Upper lobe of left lung (tissue), 6 donors: ENCODE measurements at regions not wholly inside any gene's neighbourhood (a gene's known extent, or its start where the extent isn't known, plus 50 kb on each side); places are given as distances from the start of the nearest gene placed in this dataset.
A peak's percentile ranks its signal among the peaks of the same experiment; 100 is the strongest.

Experiments used
- ATAC-seq, 2 donors: fragments of 200-7000 bp; cut with Tn5 transposase; one replicate each; pipeline ENCODE4 v1.9.1; 2022; ENCODE audit warnings: mild to moderate bottlenecking in 2 of 2, moderate library complexity in 2 of 2; ENCODE audit not compliant: low FRiP score in 2 of 2
- DNase-seq, 2 donors: peaks; one replicate each; pipeline ENCODE4 v3.0.0-alpha.2; 2019 to 2020
- H3K27ac ChIP-seq, 4 donors: fragments of 200-600 bp; sonication (generic); one replicate each; pipeline ENCODE4 v1.5.1; 2016 to 2019
- H3K27me3 ChIP-seq, 4 donors: fragments of 200-600 bp; sonication (generic); one replicate each; pipeline ENCODE4 v1.5.1; 2017 to 2019
- H3K36me3 ChIP-seq, 4 donors: fragments of 200-600 bp; sonication (generic); one replicate each; pipeline ENCODE4 v1.5.1; 2016 to 2019
- H3K4me1 ChIP-seq, 4 donors: fragments of 200-600 bp; sonication (generic); one replicate each; pipeline ENCODE4 v1.5.1; 2018 to 2019
- H3K4me3 ChIP-seq, 4 donors: fragments of 200-600 bp; sonication (generic); one replicate each; pipeline ENCODE4 v1.5.1; 2017 to 2019; ENCODE audit warnings: mild to moderate bottlenecking in 2 of 4, moderate library complexity in 1 of 4
- H3K9me3 ChIP-seq, 4 donors: fragments of 200-600 bp; sonication (generic); one replicate each; pipeline ENCODE4 v1.5.1; 2018 to 2019
- EP300 ChIP-seq, 4 donors: sonication (generic); formaldehyde crosslinking; IDR thresholded peaks; one replicate each; pipeline ENCODE4 v1.5.1; 2017; ENCODE audit warnings: antibody characterized with exemption in 4 of 4, control low read depth in 2 of 4
- POLR2A ChIP-seq, 4 donors: fragments of 450-650 bp; IDR thresholded peaks; one replicate each; pipeline ENCODE4 v1.5.1; 2016 to 2017; ENCODE audit warnings: antibody characterized with exemption in 4 of 4, mild to moderate bottlenecking in 2 of 4
- POLR2AphosphoS5 ChIP-seq, 2 donors: sonication (generic); formaldehyde crosslinking; IDR thresholded peaks; one replicate each; pipeline ENCODE4 v1.5.1; 2017; ENCODE audit warnings: antibody characterized with exemption in 2 of 2
- WGBS, 2 donors: methylation state at CpG; one replicate each; pipeline ENCODE4 v1.1.5; 2017 to 2018; 5-methylcytosine and 5-hydroxymethylcytosine counted together
- TF ChIP-seq, protein P1 (sequence below), 6 experiments: fragments of 450-650 bp in 4 of 6; fragments of 200-600 bp in 2 of 6; sonication (generic) in 2 of 6; IDR thresholded peaks; one replicate each; pipeline ENCODE4 v1.5.1; 2016 to 2019; ENCODE audit warnings: antibody characterized with exemption in 6 of 6
- donor health status: DM: no; HTN: no; CAD: no; lungs with moderate emphysema.
- donor health status: DM: no; HTN: yes; CAD: no; lungs with severe emphysema.

DNA sequence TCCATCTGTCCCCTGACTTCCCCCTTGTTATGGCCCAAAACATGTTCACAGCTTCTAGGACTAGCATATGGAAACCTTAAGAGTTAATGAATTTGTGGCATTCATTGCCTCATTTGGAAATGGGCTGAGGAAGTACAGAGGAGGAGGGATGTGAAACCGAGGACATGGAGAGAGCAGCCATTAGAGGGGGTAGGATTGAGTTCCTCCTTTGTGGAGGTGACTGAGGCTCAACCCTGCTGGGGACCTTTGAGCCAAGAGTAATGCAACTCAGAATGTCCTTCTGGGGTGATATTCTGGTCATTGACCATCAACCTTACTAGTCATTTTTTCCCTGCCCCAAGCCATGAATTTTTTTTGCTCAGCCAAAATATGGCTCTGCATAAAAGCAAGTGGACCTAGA is 109.4 kb downstream of the ZNF518B start:
- Histone ChIP-seq H3K27me3 (no peaks in the 10 kb centered on the region), H3K4me3 (no peak overlapping the region), H3K36me3 (no peaks in the 10 kb centered on the region), H3K27ac (no peak overlapping the region), H3K9me3 (no peaks in the 10 kb centered on the region), H3K4me1 (peaks cover 0 to 5% (median 0%) of the 10 kb centered on the region in 4 donors)
- ATAC-seq = no peak
- TF ChIP-seq POLR2A (IDR thresholded peaks at IDR 0.05) (no peak), POLR2AphosphoS5 (IDR thresholded peaks at IDR 0.05) (no peak), EP300 (IDR thresholded peaks at IDR 0.05) (no peak)
- 30 to 55% methylated on average over 1 of the region's 1 CpG for WGBS, 2 donors
- no peak for DNase-seq

DNA sequence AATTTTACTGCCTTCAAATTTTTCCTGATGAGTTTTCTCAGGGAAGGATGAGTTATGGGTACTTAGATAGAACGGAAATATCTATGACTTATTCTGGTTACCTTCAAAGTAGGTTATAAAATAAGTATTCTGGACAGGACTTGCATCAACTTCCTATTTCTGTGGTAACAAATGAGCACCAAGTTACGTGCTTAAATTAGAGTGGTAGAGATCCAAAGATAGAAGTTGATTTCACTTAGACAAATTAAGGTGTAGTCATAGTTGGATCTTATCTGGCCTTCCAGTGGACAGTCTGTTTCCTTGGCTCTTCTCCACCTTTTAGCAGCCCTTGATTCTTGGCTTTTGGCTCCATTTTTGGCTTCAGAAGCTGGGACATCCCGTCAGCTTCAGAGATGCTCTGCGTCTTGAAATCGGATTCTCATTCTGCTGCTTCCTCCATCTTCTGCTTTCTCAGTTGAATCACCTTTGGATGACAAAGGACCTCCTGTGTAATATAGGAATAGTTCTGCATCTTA is 109.9 kb downstream of the ZNF518B start:
- WGBS, 2 donors = 88% methylated on average over 5 of the region's 5 CpGs
- no peak for ATAC-seq
- no peak for TF ChIP-seq POLR2A (IDR thresholded peaks at IDR 0.05)
- TF ChIP-seq, protein P1, sequence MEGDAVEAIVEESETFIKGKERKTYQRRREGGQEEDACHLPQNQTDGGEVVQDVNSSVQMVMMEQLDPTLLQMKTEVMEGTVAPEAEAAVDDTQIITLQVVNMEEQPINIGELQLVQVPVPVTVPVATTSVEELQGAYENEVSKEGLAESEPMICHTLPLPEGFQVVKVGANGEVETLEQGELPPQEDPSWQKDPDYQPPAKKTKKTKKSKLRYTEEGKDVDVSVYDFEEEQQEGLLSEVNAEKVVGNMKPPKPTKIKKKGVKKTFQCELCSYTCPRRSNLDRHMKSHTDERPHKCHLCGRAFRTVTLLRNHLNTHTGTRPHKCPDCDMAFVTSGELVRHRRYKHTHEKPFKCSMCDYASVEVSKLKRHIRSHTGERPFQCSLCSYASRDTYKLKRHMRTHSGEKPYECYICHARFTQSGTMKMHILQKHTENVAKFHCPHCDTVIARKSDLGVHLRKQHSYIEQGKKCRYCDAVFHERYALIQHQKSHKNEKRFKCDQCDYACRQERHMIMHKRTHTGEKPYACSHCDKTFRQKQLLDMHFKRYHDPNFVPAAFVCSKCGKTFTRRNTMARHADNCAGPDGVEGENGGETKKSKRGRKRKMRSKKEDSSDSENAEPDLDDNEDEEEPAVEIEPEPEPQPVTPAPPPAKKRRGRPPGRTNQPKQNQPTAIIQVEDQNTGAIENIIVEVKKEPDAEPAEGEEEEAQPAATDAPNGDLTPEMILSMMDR (IDR thresholded peaks at IDR 0.05) = no peak
- TF ChIP-seq EP300 (IDR thresholded peaks at IDR 0.05) = no peak
- TF ChIP-seq POLR2AphosphoS5 (IDR thresholded peaks at IDR 0.05) = no peak

DNA sequence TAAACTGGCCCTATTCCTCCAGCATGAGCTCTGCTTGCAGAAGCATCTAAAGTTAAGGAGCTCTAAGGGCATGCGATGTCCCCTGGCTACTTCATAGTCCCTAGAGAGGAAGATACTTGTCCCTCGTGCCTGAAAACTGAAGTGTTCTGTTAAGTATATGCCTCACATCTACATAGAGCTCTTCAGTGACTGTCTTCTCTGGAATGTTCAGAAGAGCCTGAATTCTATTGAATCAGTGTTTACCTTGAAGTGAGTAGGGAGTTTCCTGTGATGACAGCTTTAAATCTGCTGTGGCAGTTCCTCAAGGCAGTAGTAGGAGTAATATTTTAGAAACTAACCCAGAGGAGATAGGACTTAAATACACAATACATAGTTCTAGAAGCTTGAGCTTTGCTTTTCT is 111.2 kb downstream of the ZNF518B start:
- Histone ChIP-seq H3K4me3 (no peak overlapping the region), H3K4me1 (peaks cover 0 to 5% (median 0%) of the 10 kb centered on the region in 4 donors), H3K36me3 (no peaks in the 10 kb centered on the region), H3K27ac (no peak overlapping the region), H3K9me3 (no peaks in the 10 kb centered on the region), H3K27me3 (no peaks in the 10 kb centered on the region)
- DNase-seq (no peak), ATAC-seq (no peak)
- TF ChIP-seq POLR2A (IDR thresholded peaks at IDR 0.05) = no peak
- TF ChIP-seq, protein P1 (IDR thresholded peaks at IDR 0.05) = no peak
- TF ChIP-seq POLR2AphosphoS5 (IDR thresholded peaks at IDR 0.05) = no peak
- TF ChIP-seq EP300 (IDR thresholded peaks at IDR 0.05) = no peak
- 59 to 65% methylated on average over 2 of the region's 2 CpGs for WGBS, 2 donors

More for the DNA sequence above, 109.9 kb downstream of the ZNF518B start:
- H3K9me3 ChIP-seq = no peaks in the 10 kb centered on the region
- peaks cover 0 to 5% (median 0%) of the 10 kb centered on the region in 4 donors for H3K4me1 ChIP-seq
- no peaks in the 10 kb centered on the region for H3K27me3 ChIP-seq
- no peak overlapping the region for H3K27ac ChIP-seq
- H3K36me3 ChIP-seq = no peaks in the 10 kb centered on the region
- DNase-seq = no peak
- H3K4me3 ChIP-seq = no peak overlapping the region

DNA sequence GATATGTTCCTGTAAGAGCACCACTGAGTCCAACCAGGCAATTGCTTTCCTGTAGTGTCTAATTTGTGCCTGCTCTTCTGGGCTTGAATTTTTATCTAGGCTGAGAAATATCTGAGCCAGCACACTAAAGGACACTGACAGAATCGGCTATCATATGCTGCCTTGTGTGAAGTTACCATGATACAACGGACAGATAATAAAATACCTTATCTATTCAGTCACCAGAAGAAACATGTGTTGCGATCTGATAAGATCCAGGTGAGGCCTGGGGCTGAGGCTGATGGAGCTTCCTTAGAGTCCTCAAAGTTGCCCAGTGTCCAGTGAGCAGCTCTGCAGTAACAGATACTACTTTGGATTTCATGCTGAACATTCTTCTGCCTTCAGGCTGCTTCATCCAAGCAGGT is 111.8 kb downstream of the ZNF518B start:
- WGBS, 2 donors = 88 to 89% methylated on average over 2 to 3 of the region's 3 CpGs
- H3K9me3 ChIP-seq = no peaks in the 10 kb centered on the region
- H3K4me3 ChIP-seq = no peak overlapping the region
- H3K36me3 ChIP-seq = no peaks in the 10 kb centered on the region
- no peak overlapping the region for H3K27ac ChIP-seq
- TF ChIP-seq, protein P1 (IDR thresholded peaks at IDR 0.05) = no peak
- no peak for TF ChIP-seq POLR2A (IDR thresholded peaks at IDR 0.05)
- TF ChIP-seq POLR2AphosphoS5 (IDR thresholded peaks at IDR 0.05) = no peak
- TF ChIP-seq EP300 (IDR thresholded peaks at IDR 0.05) = no peak
- DNase-seq = no peak
- peaks cover 0 to 5% (median 0%) of the 10 kb centered on the region in 4 donors for H3K4me1 ChIP-seq
- no peak for ATAC-seq
- H3K27me3 ChIP-seq = no peaks in the 10 kb centered on the region

DNA sequence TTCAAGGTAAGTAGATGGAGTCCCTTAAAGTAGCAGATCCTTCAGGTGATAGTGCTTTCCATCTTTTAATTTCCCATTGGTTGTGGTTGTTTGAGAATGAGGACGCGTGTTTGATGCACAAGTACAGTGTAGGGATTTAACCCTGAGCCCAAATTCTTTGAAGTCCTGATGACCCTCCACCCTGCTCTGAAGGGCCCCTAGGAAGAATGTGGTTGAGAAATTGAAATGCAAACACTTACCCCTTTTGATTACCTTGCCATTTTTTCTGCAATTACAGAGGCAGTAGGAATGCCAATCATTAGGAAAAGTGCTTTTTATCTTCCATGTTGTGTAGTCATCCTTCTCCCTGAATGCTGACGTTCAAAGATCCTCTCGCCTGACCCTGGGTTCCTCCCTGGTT is 112.4 kb downstream of the ZNF518B start:
- WGBS, 2 donors = 65 to 74% methylated on average over 4 of the region's 4 CpGs
- Histone ChIP-seq H3K4me3 (no peak overlapping the region), H3K36me3 (no peaks in the 10 kb centered on the region), H3K27ac (no peak overlapping the region), H3K9me3 (no peaks in the 10 kb centered on the region), H3K27me3 (no peaks in the 10 kb centered on the region), H3K4me1 (peaks cover 0 to 5% (median 0%) of the 10 kb centered on the region in 4 donors)
- no peak for TF ChIP-seq POLR2AphosphoS5 (IDR thresholded peaks at IDR 0.05)
- TF ChIP-seq, protein P1 (IDR thresholded peaks at IDR 0.05) = no peak
- TF ChIP-seq EP300 (IDR thresholded peaks at IDR 0.05) = no peak
- no peak for TF ChIP-seq POLR2A (IDR thresholded peaks at IDR 0.05)
- peak; percentile 29 to 61 for ATAC-seq
- no peak for DNase-seq
